M059J (cell line): ENCODE measurements at regions not wholly inside any gene's neighbourhood (a gene's known extent, or its start where the extent isn't known, plus 50 kb on each side); places are given as distances from the start of the nearest gene placed in this dataset.

Experiments
- DNase-seq: peaks from one replicate; pipeline ENCODE4 v3.0.0-alpha.2; 2012; ENCODE audit warnings: low read depth

DNA sequence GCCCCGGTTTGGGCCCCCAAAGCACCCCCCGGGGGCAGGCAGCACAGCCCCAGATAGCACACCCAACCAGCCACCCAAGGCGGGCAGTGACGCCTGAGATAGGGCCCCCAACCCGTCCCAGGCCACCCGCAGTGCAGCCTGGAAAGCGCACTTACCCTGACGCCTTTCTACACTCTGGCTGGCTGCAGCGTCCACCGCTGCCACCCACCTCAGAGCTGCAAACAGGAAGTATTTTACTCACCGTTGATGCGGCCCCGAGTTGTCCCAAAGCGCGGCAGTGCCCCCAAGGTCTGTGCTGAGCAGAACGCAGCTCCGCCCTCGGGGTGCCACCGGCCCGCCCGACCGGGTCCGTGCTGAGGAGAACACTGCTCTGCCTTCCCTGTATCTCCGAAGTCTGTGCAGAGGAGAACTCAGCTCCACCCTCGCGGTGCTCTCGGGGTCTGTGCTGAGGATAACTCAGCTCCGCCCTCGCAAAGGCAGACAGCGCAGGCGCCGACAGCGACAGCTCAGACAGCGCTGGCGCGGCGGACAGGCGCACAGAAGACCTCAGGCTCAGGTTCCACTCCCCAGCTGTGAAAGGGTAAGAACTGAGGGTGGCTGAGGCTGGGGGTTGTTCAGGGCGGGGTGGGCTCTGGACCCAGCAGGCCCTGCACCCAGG, 786.9 kb downstream of the CDY1 start:
- DNase-seq, result no peak

DNA sequence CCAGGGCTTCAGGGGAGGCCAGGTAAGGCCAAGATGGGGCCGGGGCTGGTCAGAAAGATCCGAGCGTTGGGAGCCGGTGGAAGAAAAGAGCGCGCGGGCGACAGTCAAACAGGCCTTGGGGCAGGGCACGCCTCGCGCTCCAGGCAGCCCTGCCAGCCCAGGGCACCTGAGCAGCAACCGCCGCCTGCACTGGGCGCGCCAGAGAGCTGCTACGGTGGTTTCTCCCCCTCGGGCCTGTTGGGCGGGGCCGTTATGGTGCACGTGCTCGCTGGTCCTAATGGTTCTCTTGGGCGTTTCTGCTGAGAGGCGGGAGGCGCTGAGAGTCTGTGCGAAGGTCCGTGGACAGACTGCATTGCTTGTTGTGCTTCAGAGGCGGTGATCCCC, 787.4 kb downstream of the CDY1 start:
- no peak for DNase-seq
